GM23338 (cell line): ENCODE measurements at regions not wholly inside any gene's neighbourhood (a gene's known extent, or its start where the extent isn't known, plus 50 kb on each side); places are given as distances from the start of the nearest gene placed in this dataset.

ENCODE experiments used
- ATAC-seq: fragments of 200-7000 bp; cut with Tn5 transposase; 3 replicates; pipeline ENCODE4 v1.9.1; 2020
- DNase-seq: peaks from one replicate; pipeline ENCODE4 v3.0.0-alpha.2; 2015; ENCODE audit warnings: low spot score
- H2AFZ ChIP-seq: fragments of 200-600 bp; sonication (generic); 2 replicates; pipeline ENCODE4 v1.8.0; 2016; ENCODE audit warnings: antibody characterized with exemption, mild to moderate bottlenecking, moderate library complexity
- H3F3A ChIP-seq: fragments of 200-600 bp; sonication (generic); replicated peaks from 2 replicates; pipeline ENCODE4 v1.8.0; 2017; ENCODE audit warnings: antibody characterized with exemption, mixed run types, low read depth
- H3K27ac ChIP-seq: fragments of 200-600 bp; sonication (generic); 2 replicates; pipeline ENCODE4 v1.6.1; 2016; ENCODE audit warnings: low read depth
- H3K27me3 ChIP-seq: fragments of 200-600 bp; sonication (generic); 2 replicates; pipeline ENCODE4 v1.8.0; 2016; ENCODE audit warnings: mild to moderate bottlenecking, mixed run types, moderate library complexity; ENCODE audit not compliant: insufficient read depth
- H3K36me3 ChIP-seq: fragments of 200-600 bp; sonication (generic); 2 replicates; pipeline ENCODE4 v1.8.0; 2016; ENCODE audit warnings: mild to moderate bottlenecking; ENCODE audit not compliant: insufficient read depth
- H3K4me1 ChIP-seq: fragments of 200-600 bp; sonication (generic); 2 replicates; pipeline ENCODE4 v1.8.0; 2016; ENCODE audit warnings: mild to moderate bottlenecking, moderate library complexity; ENCODE audit not compliant: insufficient read depth
- H3K4me2 ChIP-seq: fragments of 200-600 bp; sonication (generic); 2 replicates; pipeline ENCODE4 v1.7.1; 2017; ENCODE audit warnings: mixed run types
- H3K4me3 ChIP-seq: fragments of 200-600 bp; sonication (generic); 2 replicates; pipeline ENCODE4 v1.6.1; 2016; ENCODE audit warnings: mixed run types
- H3K79me2 ChIP-seq: fragments of 200-600 bp; sonication (generic); replicated peaks from 2 replicates; pipeline ENCODE4 v1.8.0; 2017; ENCODE audit warnings: mild to moderate bottlenecking; ENCODE audit not compliant: insufficient read depth
- H3K9me2 ChIP-seq: fragments of 200-600 bp; sonication (generic); 2 replicates; pipeline ENCODE4 v1.8.0; 2017; ENCODE audit not compliant: insufficient read depth
- H4K20me1 ChIP-seq: fragments of 200-600 bp; sonication (generic); replicated peaks from 2 replicates; pipeline ENCODE4 v1.8.0; 2017; ENCODE audit warnings: mild to moderate bottlenecking; ENCODE audit not compliant: insufficient read depth
- H3K27ac Mint-ChIP-seq: 2 replicates; pipeline ENCODE4 v1.8.0; 2020; ENCODE audit warnings: inconsistent platforms, mild to moderate bottlenecking, moderate library complexity, mixed read lengths
- H3K27me3 Mint-ChIP-seq: 3 replicates; pipeline ENCODE4 v1.8.0; 2022; ENCODE audit warnings: low read depth, mild to moderate bottlenecking, moderate library complexity, mixed read lengths, inconsistent platforms; ENCODE audit not compliant: insufficient read depth, poor library complexity
- H3K36me3 Mint-ChIP-seq: 3 replicates; pipeline ENCODE4 v1.8.0; 2021; ENCODE audit warnings: low read depth, mild to moderate bottlenecking, inconsistent platforms, moderate library complexity, mixed read lengths
- H3K4me1 Mint-ChIP-seq: 3 replicates; pipeline ENCODE4 v1.8.0; 2020; ENCODE audit warnings: mild to moderate bottlenecking, inconsistent platforms, mixed read lengths
- H3K4me3 Mint-ChIP-seq: 3 replicates; pipeline ENCODE4 v1.8.0; 2021; ENCODE audit warnings: moderate library complexity, mild to moderate bottlenecking, inconsistent platforms, mixed read lengths
- H3K9me3 Mint-ChIP-seq: 3 replicates; pipeline ENCODE4 v1.8.0; 2020; ENCODE audit warnings: moderate library complexity, mild to moderate bottlenecking, inconsistent platforms, mixed read lengths
- CREB1 ChIP-seq: fragments of 250-450 bp; sonication (Bioruptor Pico); IDR thresholded peaks from 2 replicates; pipeline ENCODE4 v1.5.0; 2020; ENCODE audit warnings: low read depth, mild to moderate bottlenecking, moderate library complexity
- EZH2 ChIP-seq: fragments of 200-600 bp; sonication (generic); IDR thresholded peaks from one replicate; pipeline ENCODE4 v1.8.0; 2017; ENCODE audit warnings: antibody characterized with exemption, mild to moderate bottlenecking, low read depth; ENCODE audit not compliant: unreplicated experiment
- EZH2phosphoT487 ChIP-seq: fragments of 200-600 bp; sonication (generic); IDR thresholded peaks from one replicate; pipeline ENCODE4 v1.8.1; 2018; ENCODE audit warnings: antibody characterized with exemption; ENCODE audit not compliant: unreplicated experiment
- JUNB ChIP-seq: IDR thresholded peaks from one replicate; pipeline ENCODE4 v1.6.1; 2016; ENCODE audit warnings: antibody characterized with exemption; ENCODE audit not compliant: unreplicated experiment
- NANOG ChIP-seq: IDR thresholded peaks from 2 replicates; pipeline ENCODE4 v1.6.1; 2016; ENCODE audit warnings: antibody characterized with exemption, borderline replicate concordance
- POLR2AphosphoS5 ChIP-seq: IDR thresholded peaks from 2 replicates; pipeline ENCODE4 v1.6.1; 2016; ENCODE audit warnings: antibody characterized with exemption, low read depth
- STAT1 ChIP-seq: IDR thresholded peaks from one replicate; pipeline ENCODE4 v1.6.1; 2016; ENCODE audit warnings: antibody characterized with exemption; ENCODE audit not compliant: unreplicated experiment
- ZNF114 ChIP-seq: fragments of 250-450 bp; sonication (Bioruptor Pico); IDR thresholded peaks from 2 replicates; pipeline ENCODE4 v1.5.0; 2020; ENCODE audit warnings: mild to moderate bottlenecking, moderate library complexity
- ZNF331 ChIP-seq: fragments of 250-450 bp; sonication (Bioruptor Pico); IDR thresholded peaks from 2 replicates; pipeline ENCODE4 v1.5.0; 2020; ENCODE audit warnings: low read depth, mild to moderate bottlenecking, moderate library complexity
- TF ChIP-seq, protein P1 (sequence below): fragments of 250-450 bp; sonication (Bioruptor Pico); IDR thresholded peaks from 2 replicates; pipeline ENCODE4 v1.5.0; 2020; ENCODE audit warnings: mild to moderate bottlenecking, moderate library complexity
- TF ChIP-seq, protein P2 (sequence below): IDR thresholded peaks from one replicate; pipeline ENCODE4 v1.6.1; 2018; ENCODE audit warnings: antibody characterized with exemption; ENCODE audit not compliant: unreplicated experiment
- TF ChIP-seq, protein P3 (sequence below): IDR thresholded peaks from 2 replicates; pipeline ENCODE4 v1.6.1; 2016; ENCODE audit warnings: antibody characterized with exemption

DNA sequence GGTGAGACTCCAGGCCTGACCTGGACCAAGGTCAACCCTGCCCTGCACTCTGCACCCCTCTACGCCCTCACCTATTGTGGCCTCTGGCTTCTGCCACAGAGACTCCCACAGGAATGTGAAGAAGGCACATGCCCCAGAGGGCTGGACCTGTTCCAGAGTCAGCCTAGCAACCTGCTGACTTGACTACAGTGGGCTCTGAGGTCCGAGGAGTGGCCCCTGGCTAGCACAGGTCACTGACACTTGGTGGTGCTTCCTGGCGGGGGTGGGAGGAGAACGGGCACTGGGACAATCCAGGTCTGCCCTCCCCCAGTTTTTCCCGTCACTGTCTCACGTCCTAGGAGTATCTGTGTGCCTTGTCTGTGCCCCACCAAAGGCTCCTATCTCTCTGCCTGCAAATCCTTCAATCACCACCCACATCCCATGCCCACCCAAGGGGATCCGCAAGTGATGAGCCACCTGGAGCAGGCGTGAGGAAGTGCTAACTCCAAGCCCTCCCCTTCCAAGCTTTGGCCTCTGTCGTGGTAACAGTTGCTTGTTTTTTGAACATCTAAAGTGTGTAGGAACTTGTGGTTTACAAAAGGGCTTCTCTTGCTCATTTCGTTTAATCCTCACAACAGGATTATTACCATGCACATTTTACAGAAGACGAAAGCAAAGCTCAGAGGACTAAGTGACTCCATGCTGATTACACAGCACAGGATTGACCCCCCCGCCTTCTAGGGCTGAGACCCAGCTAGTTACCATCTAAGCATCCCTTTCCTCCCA is 86.2 kb downstream of the MCFD2 start:
- Mint-ChIP-seq H3K36me3 (no peaks in the 10 kb centered on the region), H3K27ac (no peak overlapping the region), H3K4me1 (no peaks in the 10 kb centered on the region; the same call in 1 of the 3 replicates), H3K27me3 (peaks cover 2% of the 10 kb centered on the region), H3K9me3 (peaks cover 5% of the 10 kb centered on the region; the same call in 1 of the 3 replicates), H3K4me3 (no peak overlapping the region)
- TF ChIP-seq EZH2phosphoT487 (no peak), EZH2 (no peak), STAT1 (no peak), JUNB (no peak), CREB1 (CRISPR knock-in tag) (no peak), ZNF331 (CRISPR knock-in tag) (no peak), ZNF114 (CRISPR knock-in tag) (no peak), POLR2AphosphoS5 (no peak), NANOG (no peak)
- TF ChIP-seq, protein P1, sequence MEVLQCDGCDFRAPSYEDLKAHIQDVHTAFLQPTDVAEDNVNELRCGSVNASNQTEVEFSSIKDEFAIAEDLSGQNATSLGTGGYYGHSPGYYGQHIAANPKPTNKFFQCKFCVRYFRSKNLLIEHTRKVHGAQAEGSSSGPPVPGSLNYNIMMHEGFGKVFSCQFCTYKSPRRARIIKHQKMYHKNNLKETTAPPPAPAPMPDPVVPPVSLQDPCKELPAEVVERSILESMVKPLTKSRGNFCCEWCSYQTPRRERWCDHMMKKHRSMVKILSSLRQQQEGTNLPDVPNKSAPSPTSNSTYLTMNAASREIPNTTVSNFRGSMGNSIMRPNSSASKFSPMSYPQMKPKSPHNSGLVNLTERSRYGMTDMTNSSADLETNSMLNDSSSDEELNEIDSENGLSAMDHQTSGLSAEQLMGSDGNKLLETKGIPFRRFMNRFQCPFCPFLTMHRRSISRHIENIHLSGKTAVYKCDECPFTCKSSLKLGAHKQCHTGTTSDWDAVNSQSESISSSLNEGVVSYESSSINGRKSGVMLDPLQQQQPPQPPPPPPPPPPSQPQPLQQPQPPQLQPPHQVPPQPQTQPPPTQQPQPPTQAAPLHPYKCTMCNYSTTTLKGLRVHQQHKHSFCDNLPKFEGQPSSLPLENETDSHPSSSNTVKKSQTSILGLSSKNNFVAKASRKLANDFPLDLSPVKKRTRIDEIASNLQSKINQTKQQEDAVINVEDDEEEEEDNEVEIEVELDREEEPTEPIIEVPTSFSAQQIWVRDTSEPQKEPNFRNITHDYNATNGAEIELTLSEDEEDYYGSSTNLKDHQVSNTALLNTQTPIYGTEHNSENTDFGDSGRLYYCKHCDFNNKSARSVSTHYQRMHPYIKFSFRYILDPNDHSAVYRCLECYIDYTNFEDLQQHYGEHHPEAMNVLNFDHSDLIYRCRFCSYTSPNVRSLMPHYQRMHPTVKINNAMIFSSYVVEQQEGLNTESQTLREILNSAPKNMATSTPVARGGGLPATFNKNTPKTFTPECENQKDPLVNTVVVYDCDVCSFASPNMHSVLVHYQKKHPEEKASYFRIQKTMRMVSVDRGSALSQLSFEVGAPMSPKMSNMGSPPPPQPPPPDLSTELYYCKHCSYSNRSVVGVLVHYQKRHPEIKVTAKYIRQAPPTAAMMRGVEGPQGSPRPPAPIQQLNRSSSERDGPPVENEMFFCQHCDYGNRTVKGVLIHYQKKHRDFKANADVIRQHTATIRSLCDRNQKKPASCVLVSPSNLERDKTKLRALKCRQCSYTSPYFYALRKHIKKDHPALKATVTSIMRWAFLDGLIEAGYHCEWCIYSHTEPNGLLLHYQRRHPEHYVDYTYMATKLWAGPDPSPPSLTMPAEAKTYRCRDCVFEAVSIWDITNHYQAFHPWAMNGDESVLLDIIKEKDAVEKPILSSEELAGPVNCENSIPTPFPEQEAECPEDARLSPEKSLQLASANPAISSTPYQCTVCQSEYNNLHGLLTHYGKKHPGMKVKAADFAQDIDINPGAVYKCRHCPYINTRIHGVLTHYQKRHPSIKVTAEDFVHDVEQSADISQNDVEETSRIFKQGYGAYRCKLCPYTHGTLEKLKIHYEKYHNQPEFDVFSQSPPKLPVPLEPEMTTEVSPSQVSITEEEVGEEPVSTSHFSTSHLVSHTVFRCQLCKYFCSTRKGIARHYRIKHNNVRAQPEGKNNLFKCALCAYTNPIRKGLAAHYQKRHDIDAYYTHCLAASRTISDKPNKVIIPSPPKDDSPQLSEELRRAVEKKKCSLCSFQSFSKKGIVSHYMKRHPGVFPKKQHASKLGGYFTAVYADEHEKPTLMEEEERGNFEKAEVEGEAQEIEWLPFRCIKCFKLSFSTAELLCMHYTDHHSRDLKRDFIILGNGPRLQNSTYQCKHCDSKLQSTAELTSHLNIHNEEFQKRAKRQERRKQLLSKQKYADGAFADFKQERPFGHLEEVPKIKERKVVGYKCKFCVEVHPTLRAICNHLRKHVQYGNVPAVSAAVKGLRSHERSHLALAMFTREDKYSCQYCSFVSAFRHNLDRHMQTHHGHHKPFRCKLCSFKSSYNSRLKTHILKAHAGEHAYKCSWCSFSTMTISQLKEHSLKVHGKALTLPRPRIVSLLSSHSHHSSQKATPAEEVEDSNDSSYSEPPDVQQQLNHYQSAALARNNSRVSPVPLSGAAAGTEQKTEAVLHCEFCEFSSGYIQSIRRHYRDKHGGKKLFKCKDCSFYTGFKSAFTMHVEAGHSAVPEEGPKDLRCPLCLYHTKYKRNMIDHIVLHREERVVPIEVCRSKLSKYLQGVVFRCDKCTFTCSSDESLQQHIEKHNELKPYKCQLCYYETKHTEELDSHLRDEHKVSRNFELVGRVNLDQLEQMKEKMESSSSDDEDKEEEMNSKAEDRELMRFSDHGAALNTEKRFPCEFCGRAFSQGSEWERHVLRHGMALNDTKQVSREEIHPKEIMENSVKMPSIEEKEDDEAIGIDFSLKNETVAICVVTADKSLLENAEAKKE (CRISPR knock-in tag), result no peak
- TF ChIP-seq, protein P2, sequence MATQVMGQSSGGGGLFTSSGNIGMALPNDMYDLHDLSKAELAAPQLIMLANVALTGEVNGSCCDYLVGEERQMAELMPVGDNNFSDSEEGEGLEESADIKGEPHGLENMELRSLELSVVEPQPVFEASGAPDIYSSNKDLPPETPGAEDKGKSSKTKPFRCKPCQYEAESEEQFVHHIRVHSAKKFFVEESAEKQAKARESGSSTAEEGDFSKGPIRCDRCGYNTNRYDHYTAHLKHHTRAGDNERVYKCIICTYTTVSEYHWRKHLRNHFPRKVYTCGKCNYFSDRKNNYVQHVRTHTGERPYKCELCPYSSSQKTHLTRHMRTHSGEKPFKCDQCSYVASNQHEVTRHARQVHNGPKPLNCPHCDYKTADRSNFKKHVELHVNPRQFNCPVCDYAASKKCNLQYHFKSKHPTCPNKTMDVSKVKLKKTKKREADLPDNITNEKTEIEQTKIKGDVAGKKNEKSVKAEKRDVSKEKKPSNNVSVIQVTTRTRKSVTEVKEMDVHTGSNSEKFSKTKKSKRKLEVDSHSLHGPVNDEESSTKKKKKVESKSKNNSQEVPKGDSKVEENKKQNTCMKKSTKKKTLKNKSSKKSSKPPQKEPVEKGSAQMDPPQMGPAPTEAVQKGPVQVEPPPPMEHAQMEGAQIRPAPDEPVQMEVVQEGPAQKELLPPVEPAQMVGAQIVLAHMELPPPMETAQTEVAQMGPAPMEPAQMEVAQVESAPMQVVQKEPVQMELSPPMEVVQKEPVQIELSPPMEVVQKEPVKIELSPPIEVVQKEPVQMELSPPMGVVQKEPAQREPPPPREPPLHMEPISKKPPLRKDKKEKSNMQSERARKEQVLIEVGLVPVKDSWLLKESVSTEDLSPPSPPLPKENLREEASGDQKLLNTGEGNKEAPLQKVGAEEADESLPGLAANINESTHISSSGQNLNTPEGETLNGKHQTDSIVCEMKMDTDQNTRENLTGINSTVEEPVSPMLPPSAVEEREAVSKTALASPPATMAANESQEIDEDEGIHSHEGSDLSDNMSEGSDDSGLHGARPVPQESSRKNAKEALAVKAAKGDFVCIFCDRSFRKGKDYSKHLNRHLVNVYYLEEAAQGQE, result no peak
- TF ChIP-seq, protein P3, sequence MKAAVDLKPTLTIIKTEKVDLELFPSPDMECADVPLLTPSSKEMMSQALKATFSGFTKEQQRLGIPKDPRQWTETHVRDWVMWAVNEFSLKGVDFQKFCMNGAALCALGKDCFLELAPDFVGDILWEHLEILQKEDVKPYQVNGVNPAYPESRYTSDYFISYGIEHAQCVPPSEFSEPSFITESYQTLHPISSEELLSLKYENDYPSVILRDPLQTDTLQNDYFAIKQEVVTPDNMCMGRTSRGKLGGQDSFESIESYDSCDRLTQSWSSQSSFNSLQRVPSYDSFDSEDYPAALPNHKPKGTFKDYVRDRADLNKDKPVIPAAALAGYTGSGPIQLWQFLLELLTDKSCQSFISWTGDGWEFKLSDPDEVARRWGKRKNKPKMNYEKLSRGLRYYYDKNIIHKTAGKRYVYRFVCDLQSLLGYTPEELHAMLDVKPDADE, result no peak
- no peak overlapping the region for H3K27ac ChIP-seq
- H4K20me1 ChIP-seq, result no peaks in the 10 kb centered on the region
- DNase-seq, result no peak
- no peak overlapping the region for H3K4me3 ChIP-seq
- H3K27me3 ChIP-seq, result no peaks in the 10 kb centered on the region
- ATAC-seq, result no peak
- no peaks in the 10 kb centered on the region for H3K79me2 ChIP-seq
- no peaks in the 10 kb centered on the region for H3F3A ChIP-seq
- no peaks in the 10 kb centered on the region for H3K4me1 ChIP-seq
- no peak overlapping the region for H3K4me2 ChIP-seq
- 0 out of 2 replicates have a peak, but pooled peaks cover 5% of the 10 kb centered on the region for H3K9me2 ChIP-seq
- no peaks in the 10 kb centered on the region for H3K36me3 ChIP-seq
- H2AFZ ChIP-seq, result no peak overlapping the region
